ENCODE measurements at regions not wholly inside any gene's neighbourhood (a gene's known extent, or its start where the extent isn't known, plus 50 kb on each side); places are given as distances from the start of the nearest gene placed in this dataset.

DNA sequence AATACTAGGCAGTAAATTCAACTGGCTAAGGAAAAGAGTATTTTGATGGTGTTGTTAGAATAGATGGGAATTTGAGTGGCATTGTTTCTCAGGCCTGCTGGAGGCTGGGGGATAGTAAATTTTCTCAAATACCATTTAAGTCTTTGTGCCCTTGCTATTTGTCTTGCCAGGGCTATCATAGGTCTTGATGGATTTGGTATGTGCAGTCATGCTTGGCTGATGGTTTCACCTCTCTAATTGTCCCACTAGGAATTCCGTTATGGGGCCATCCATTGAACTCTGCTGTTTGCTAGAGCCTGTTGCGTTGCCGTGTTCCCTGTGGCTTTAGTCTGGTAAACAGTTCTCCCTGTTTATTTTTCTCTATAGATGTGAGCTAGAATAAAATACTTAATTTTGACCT lies 438.1 kb upstream of the FAM98A start:
- Histone ChIP-seq H3K27me3 (ENCODE audit: low read depth, low read length) (no peaks in the 10 kb centered on the region), H3K27ac (ENCODE audit: low read length) (no peak overlapping the region), H4K20me1 (ENCODE audit: insufficient read depth, low read length) (no peaks in the 10 kb centered on the region), H2AFZ (ENCODE audit: low read depth, low read length) (no peak overlapping the region), H3K4me1 (ENCODE audit: low read length) (peaks cover 9% of the 10 kb centered on the region), H3K4me2 (ENCODE audit: low read length) (no peak overlapping the region), H3K9ac (ENCODE audit: low read length) (no peak overlapping the region), H3K79me2 (ENCODE audit: low read length) (no peaks in the 10 kb centered on the region), H3K4me3 (ENCODE audit: low read length) (no peak overlapping the region), H3K36me3 (replicated peaks; ENCODE audit: low read depth, low read length) (no peaks in the 10 kb centered on the region), H3K9me3 (ENCODE audit: insufficient read depth, low read length) (no peaks in the 10 kb centered on the region)
- TF ChIP-seq EZH2phosphoT487 (IDR thresholded peaks at IDR 0.05; ENCODE audit: low read depth): no peak
- TF ChIP-seq, protein P1, sequence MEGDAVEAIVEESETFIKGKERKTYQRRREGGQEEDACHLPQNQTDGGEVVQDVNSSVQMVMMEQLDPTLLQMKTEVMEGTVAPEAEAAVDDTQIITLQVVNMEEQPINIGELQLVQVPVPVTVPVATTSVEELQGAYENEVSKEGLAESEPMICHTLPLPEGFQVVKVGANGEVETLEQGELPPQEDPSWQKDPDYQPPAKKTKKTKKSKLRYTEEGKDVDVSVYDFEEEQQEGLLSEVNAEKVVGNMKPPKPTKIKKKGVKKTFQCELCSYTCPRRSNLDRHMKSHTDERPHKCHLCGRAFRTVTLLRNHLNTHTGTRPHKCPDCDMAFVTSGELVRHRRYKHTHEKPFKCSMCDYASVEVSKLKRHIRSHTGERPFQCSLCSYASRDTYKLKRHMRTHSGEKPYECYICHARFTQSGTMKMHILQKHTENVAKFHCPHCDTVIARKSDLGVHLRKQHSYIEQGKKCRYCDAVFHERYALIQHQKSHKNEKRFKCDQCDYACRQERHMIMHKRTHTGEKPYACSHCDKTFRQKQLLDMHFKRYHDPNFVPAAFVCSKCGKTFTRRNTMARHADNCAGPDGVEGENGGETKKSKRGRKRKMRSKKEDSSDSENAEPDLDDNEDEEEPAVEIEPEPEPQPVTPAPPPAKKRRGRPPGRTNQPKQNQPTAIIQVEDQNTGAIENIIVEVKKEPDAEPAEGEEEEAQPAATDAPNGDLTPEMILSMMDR (IDR thresholded peaks at IDR 0.05; ENCODE audit: low read depth, low read length): no peak

DNA sequence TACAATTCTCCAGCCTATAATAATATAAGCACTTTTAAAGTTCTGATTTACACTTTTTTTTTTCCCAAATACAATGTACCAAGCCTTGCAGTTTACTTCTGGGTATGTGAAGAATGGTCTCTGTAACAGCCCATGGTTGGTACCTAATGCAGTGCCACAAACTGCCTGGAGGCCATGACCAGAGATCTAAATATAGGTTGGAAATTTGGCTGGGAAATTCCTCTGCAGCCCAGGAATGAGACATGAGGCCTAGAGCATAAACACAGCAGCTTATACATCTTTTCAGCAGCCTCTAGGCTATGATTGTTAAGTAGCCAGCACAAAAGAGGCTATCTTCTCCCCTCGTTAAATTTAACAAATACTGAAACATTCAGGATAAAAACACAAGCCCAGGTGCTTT lies 432.0 kb upstream of the FAM98A start:
- TF ChIP-seq, protein P1 (IDR thresholded peaks at IDR 0.05; ENCODE audit: low read depth, low read length): no peak
- TF ChIP-seq EZH2phosphoT487 (IDR thresholded peaks at IDR 0.05; ENCODE audit: low read depth): no peak
- H3K4me3 ChIP-seq (ENCODE audit: low read length): no peak overlapping the region

DNA sequence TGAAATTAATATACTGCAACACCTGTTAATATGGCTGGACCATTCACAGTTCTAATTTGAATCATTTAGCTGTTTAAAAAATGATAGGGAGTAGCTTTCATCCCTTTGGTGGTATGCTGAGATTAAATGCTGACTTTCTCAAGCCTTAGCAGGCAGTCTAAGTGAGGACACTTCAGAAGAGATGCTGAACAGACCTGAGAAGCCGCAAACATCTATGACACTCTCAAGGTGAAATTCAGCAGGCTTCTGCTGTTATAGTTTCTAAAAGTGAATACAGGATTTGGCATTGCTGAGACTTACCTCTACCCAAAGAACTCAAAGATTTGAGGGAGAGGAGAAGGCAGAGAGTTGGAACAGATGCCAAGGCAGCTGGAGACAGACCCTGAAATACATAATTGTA lies 431.2 kb upstream of the FAM98A start:
- Histone ChIP-seq H2AFZ (ENCODE audit: low read depth, low read length) (no peak overlapping the region), H3K36me3 (replicated peaks; ENCODE audit: low read depth, low read length) (no peaks in the 10 kb centered on the region), H3K9me3 (ENCODE audit: insufficient read depth, low read length) (no peaks in the 10 kb centered on the region), H3K9ac (ENCODE audit: low read length) (no peak overlapping the region), H3K4me3 (ENCODE audit: low read length) (no peak overlapping the region), H3K4me2 (ENCODE audit: low read length) (no peak overlapping the region), H3K79me2 (ENCODE audit: low read length) (no peaks in the 10 kb centered on the region), H3K27ac (ENCODE audit: low read length) (no peak overlapping the region), H3K27me3 (ENCODE audit: low read depth, low read length) (no peaks in the 10 kb centered on the region), H4K20me1 (ENCODE audit: insufficient read depth, low read length) (no peaks in the 10 kb centered on the region), H3K4me1 (ENCODE audit: low read length) (no peaks in the 10 kb centered on the region)
- no peak for TF ChIP-seq EZH2phosphoT487 (IDR thresholded peaks at IDR 0.05; ENCODE audit: low read depth)
- TF ChIP-seq, protein P1 (IDR thresholded peaks at IDR 0.05; ENCODE audit: low read depth, low read length): no peak

More for the DNA sequence above, 432.0 kb upstream of the FAM98A start:
- no peak overlapping the region for H3K9ac ChIP-seq (ENCODE audit: low read length)
- no peaks in the 10 kb centered on the region for H3K9me3 ChIP-seq (ENCODE audit: insufficient read depth, low read length)
- H3K27ac ChIP-seq (ENCODE audit: low read length): no peak overlapping the region
- no peaks in the 10 kb centered on the region for H3K27me3 ChIP-seq (ENCODE audit: low read depth, low read length)
- H3K36me3 ChIP-seq (replicated peaks; ENCODE audit: low read depth, low read length): no peaks in the 10 kb centered on the region
- H2AFZ ChIP-seq (ENCODE audit: low read depth, low read length): no peak overlapping the region
- no peak overlapping the region for H3K4me2 ChIP-seq (ENCODE audit: low read length)
- H4K20me1 ChIP-seq (ENCODE audit: insufficient read depth, low read length): no peaks in the 10 kb centered on the region
- no peaks in the 10 kb centered on the region for H3K4me1 ChIP-seq (ENCODE audit: low read length)
- H3K79me2 ChIP-seq (ENCODE audit: low read length): no peaks in the 10 kb centered on the region

DNA sequence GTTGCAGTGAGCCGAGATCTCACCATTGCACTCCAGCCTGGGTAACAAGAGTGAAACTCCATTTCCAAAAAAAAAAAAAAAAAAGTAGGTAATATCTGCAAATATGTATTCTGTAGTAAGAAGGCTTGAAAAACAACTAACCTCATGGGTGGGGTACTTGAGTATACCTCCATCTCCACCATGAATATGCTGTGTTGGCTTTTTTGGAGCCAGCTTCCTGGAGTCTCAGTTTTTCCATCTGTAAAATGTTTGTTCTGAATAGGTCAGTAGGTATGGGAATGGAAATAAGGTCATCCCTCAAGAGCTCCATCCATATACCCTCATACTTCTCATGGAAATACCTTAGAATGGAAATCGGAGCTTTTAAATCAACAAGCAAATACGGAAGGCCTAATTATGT lies 430.0 kb upstream of the FAM98A start:
- H3K27me3 ChIP-seq (ENCODE audit: low read depth, low read length): no peaks in the 10 kb centered on the region
- no peaks in the 10 kb centered on the region for H3K36me3 ChIP-seq (replicated peaks; ENCODE audit: low read depth, low read length)
- peaks cover 4% of the 10 kb centered on the region; the same call in 1 of the 2 replicates for H3K4me1 ChIP-seq (ENCODE audit: low read length)
- H2AFZ ChIP-seq (ENCODE audit: low read depth, low read length): no peak overlapping the region
- H3K79me2 ChIP-seq (ENCODE audit: low read length): no peaks in the 10 kb centered on the region
- H3K9ac ChIP-seq (ENCODE audit: low read length): no peak overlapping the region
- no peaks in the 10 kb centered on the region for H3K9me3 ChIP-seq (ENCODE audit: insufficient read depth, low read length)
- H3K4me3 ChIP-seq (ENCODE audit: low read length): no peak overlapping the region
- H3K27ac ChIP-seq (ENCODE audit: low read length): no peak overlapping the region
- TF ChIP-seq, protein P1 (IDR thresholded peaks at IDR 0.05; ENCODE audit: low read depth, low read length): no peak
- no peak for TF ChIP-seq EZH2phosphoT487 (IDR thresholded peaks at IDR 0.05; ENCODE audit: low read depth)
- no peaks in the 10 kb centered on the region for H4K20me1 ChIP-seq (ENCODE audit: insufficient read depth, low read length)
- no peak overlapping the region for H3K4me2 ChIP-seq (ENCODE audit: low read length)

All from OCI-LY3 (cell line).